GM21576 (cell line): ENCODE measurements at regions not wholly inside any gene's neighbourhood (a gene's known extent, or its start where the extent isn't known, plus 50 kb on each side); places are given as distances from the start of the nearest gene placed in this dataset.
"Not testable (repeated sequence)": the region's sequence is repeated elsewhere in the genome, so short reads cannot be mapped to it uniquely, and the experiment has no call there.

ENCODE experiments used
- ATAC-seq: cut with Tn5 transposase; IDR thresholded peaks from one replicate; pipeline ENCODE4 v1.9.1; 2021; ENCODE audit warnings: mild to moderate bottlenecking, moderate library complexity; ENCODE audit not compliant: unreplicated experiment

- no peak for ATAC-seq
Observed at GRCh38 chr14:71165121-71166031, 258.1 kb downstream of the PCNX1 start.

- no peak for ATAC-seq
Observed at GRCh38 chr14:71166180-71166837, 259.1 kb downstream of the PCNX1 start.

GRCh38 chr14:71167325-71167950 lies 260.2 kb downstream of the PCNX1 start:
- ATAC-seq, result not testable (repeated sequence)

- ATAC-seq, result not testable (repeated sequence)
Observed at GRCh38 chr14:71168161-71168560, 260.9 kb downstream of the PCNX1 start.

- no peak for ATAC-seq
Observed at GRCh38 chr14:71168564-71169427, 261.5 kb downstream of the PCNX1 start.

- ATAC-seq, result no peak
Observed at GRCh38 chr14:71169861-71170260, 262.6 kb downstream of the PCNX1 start.

GRCh38 chr14:71175491-71175890 lies 268.2 kb downstream of the PCNX1 start:
- ATAC-seq, result no peak

- no peak for ATAC-seq
Observed at GRCh38 chr14:71179066-71179465, 271.8 kb downstream of the PCNX1 start.

GRCh38 chr14:71180397-71180796 lies 273.1 kb downstream of the PCNX1 start:
- no peak for ATAC-seq

GRCh38 chr14:71181215-71182003 lies 274.1 kb downstream of the PCNX1 start:
- no peak for ATAC-seq

GRCh38 chr14:71183876-71184689 lies 276.8 kb downstream of the PCNX1 start:
- ATAC-seq, result no peak

- ATAC-seq, result no peak
Observed at GRCh38 chr14:71185637-71186036, 278.4 kb downstream of the PCNX1 start.

GRCh38 chr14:71187633-71188356 lies 280.5 kb downstream of the PCNX1 start:
- ATAC-seq, result no peak

- no peak for ATAC-seq
Observed at GRCh38 chr14:71190770-71191374, 283.6 kb downstream of the PCNX1 start.

- no peak for ATAC-seq
Observed at GRCh38 chr14:71193663-71194062, 286.4 kb downstream of the PCNX1 start.

GRCh38 chr14:71194251-71194650 lies 287.0 kb downstream of the PCNX1 start:
- no peak for ATAC-seq

GRCh38 chr14:71196921-71197320 lies 289.7 kb downstream of the PCNX1 start:
- ATAC-seq, result no peak

- ATAC-seq, result no peak
Observed at GRCh38 chr14:71198687-71199086, 291.4 kb downstream of the PCNX1 start.
